HepG2 (cell line): ENCODE measurements at regions not wholly inside any gene's neighbourhood (a gene's known extent, or its start where the extent isn't known, plus 50 kb on each side); places are given as distances from the start of the nearest gene placed in this dataset.

Source experiments
- ATAC-seq: fragments of 200-7000 bp; cut with Tn5 transposase; 3 replicates; pipeline ENCODE4 v1.9.1; 2020; ENCODE audit warnings: mild to moderate bottlenecking, moderate library complexity
- BruUV-seq: library from RNA; stranded (reverse); fragments of 400-500 nt; replicated peaks from 2 replicates; lab custom pipeline; 2021; lab: Mats Ljungman, UMichigan
- CTCF ChIA-PET: fragments of 300-600 bp; formaldehyde crosslinking; extraction: SDS; loops from one replicate; lab custom pipeline; 2021; ENCODE audit warnings: low total read pairs, inconsistent platforms, low intra/inter-chr PET ratio; lab: Yijun Ruan, JAX
- POLR2A ChIA-PET: fragments of 350-600 bp; sonication (Branson Sonifier 250); formaldehyde crosslinking; loops from one replicate; lab custom pipeline; 2020; ENCODE audit warnings: antibody characterized with exemption, inconsistent platforms; lab: Yijun Ruan, JAX
- DNase-seq: peaks from one replicate; pipeline ENCODE4 v3.0.0-alpha.2; 2015; ENCODE audit warnings: low spot score
- FAIRE-seq: peaks from 3 replicates; lab custom pipeline; 2011; peaks lifted over from hg19 to GRCh38; lab: Jason Lieb, UNC
- H2AFZ ChIP-seq: one replicate; pipeline ENCODE4 v1.6.1; 2011; ENCODE audit warnings: low read length, inconsistent platforms
- H3K27ac ChIP-seq: fragments of 300-600 bp; 3 replicates; pipeline ENCODE4 v1.8.0; 2011; ENCODE audit warnings: mixed run types, mild to moderate bottlenecking, mixed read lengths, low read length, inconsistent platforms; ENCODE audit not compliant: insufficient read depth; ENCODE audit errors: extremely low read length
- H3K27me3 ChIP-seq, 2 experiments: fragments of 200-600 bp in 1 of 2; 2 replicates in 1 of 2; 3 replicates in 1 of 2; pipeline versions ENCODE4 v1.6.0 to v1.8.0; 2011; ENCODE audit warnings: low read length in 2 of 2, mild to moderate bottlenecking in 2 of 2, moderate library complexity in 2 of 2, inconsistent platforms in 1 of 2; ENCODE audit not compliant: insufficient read depth in 2 of 2, control insufficient read depth in 1 of 2
- H3K36me3 ChIP-seq, 2 experiments: fragments of 200-600 bp in 1 of 2; replicated peaks in 1 of 2; 2 replicates in 1 of 2; 3 replicates in 1 of 2; pipeline versions ENCODE4 v1.5.1 to v1.8.0; 2011; ENCODE audit warnings: low read length in 2 of 2, inconsistent platforms in 1 of 2; ENCODE audit not compliant: insufficient read depth in 2 of 2, control insufficient read depth in 1 of 2
- H3K4me1 ChIP-seq: 2 replicates; pipeline ENCODE4 v1.5.1; 2012; ENCODE audit warnings: low read length, inconsistent platforms; ENCODE audit not compliant: insufficient read depth
- H3K4me2 ChIP-seq: 2 replicates; pipeline ENCODE4 v1.6.0; 2011; ENCODE audit warnings: low read depth, low read length, inconsistent platforms
- H3K4me3 ChIP-seq, 3 experiments: fragments of 200-600 bp in 1 of 3; sonication (generic), shearing (Covaris generic) in 1 of 3; replicated peaks in 1 of 3; 2 replicates each; pipeline ENCODE4 v1.5.1; 2011 to 2016; ENCODE audit warnings: low read length in 3 of 3, inconsistent platforms in 2 of 3, low read depth in 2 of 3, mild to moderate bottlenecking in 2 of 3, control low read depth in 1 of 3, mixed read lengths in 1 of 3; ENCODE audit not compliant: insufficient read depth in 1 of 3
- H3K79me2 ChIP-seq: one replicate; pipeline ENCODE4 v1.6.1; 2011; ENCODE audit warnings: low read length, inconsistent platforms; ENCODE audit not compliant: insufficient read depth
- H3K9ac ChIP-seq: 2 replicates; pipeline ENCODE4 v1.6.0; 2011; ENCODE audit warnings: mild to moderate bottlenecking, low read depth, low read length, inconsistent platforms; ENCODE audit not compliant: insufficient read depth
- H3K9me3 ChIP-seq: 2 replicates; pipeline ENCODE4 v1.5.1; 2012; ENCODE audit warnings: mild to moderate bottlenecking, low read length
- H4K20me1 ChIP-seq: 2 replicates; pipeline ENCODE4 v1.6.0; 2011; ENCODE audit warnings: inconsistent platforms, mild to moderate bottlenecking, low read length, moderate library complexity; ENCODE audit not compliant: insufficient read depth
- ETV5 ChIP-seq: IDR thresholded peaks from 2 replicates; pipeline ENCODE4 v1.6.1; 2018; ENCODE audit warnings: missing biosample characterization, missing genetic modification reagents, inconsistent platforms, borderline replicate concordance
- NR2F1 ChIP-seq, 2 experiments: fragments of 450-650 bp in 1 of 2; formaldehyde crosslinking in 1 of 2; IDR thresholded peaks; 2 replicates each; pipeline versions ENCODE4 v1.5.0 to v1.6.1; 2016 to 2020; ENCODE audit warnings: mild to moderate bottlenecking in 1 of 2, missing compliant biosample characterization in 1 of 2, missing genetic modification reagents in 1 of 2, moderate library complexity in 1 of 2
- NR3C1 ChIP-seq: sonication (generic); formaldehyde crosslinking; IDR thresholded peaks from 2 replicates; pipeline ENCODE4 v1.4.0; 2020; ENCODE audit warnings: missing genetic modification reagents
- PAF1 ChIP-seq: IDR thresholded peaks from 2 replicates; pipeline ENCODE4 v1.6.1; 2016; ENCODE audit warnings: missing genetic modification reagents, missing compliant biosample characterization
- PHF5A ChIP-seq: IDR thresholded peaks from one replicate; pipeline ENCODE4 v1.6.1; 2018; ENCODE audit warnings: low read depth, missing genetic modification reagents; ENCODE audit not compliant: unreplicated experiment
- TCF12 ChIP-seq, 2 experiments: fragments of 450-650 bp in 1 of 2; sonication (generic) in 1 of 2; formaldehyde crosslinking in 1 of 2; IDR thresholded peaks; 2 replicates each; pipeline versions ENCODE4 v1.6.1 to v1.8.0; 2017 to 2022; ENCODE audit warnings: antibody characterized with exemption in 1 of 2, mild to moderate bottlenecking in 1 of 2, missing genetic modification reagents in 1 of 2, moderate library complexity in 1 of 2
- ZMYM4 ChIP-seq: sonication (generic); formaldehyde crosslinking; IDR thresholded peaks from 2 replicates; pipeline ENCODE4 v1.8.1; 2023; ENCODE audit warnings: mild to moderate bottlenecking, missing genetic modification reagents
- ZNF256 ChIP-seq: sonication (generic); formaldehyde crosslinking; conservative IDR thresholded peaks from 2 replicates; pipeline ENCODE4 v1.4.0; 2020; ENCODE audit warnings: missing genetic modification reagents
- ZNF33A ChIP-seq: sonication (generic); formaldehyde crosslinking; IDR thresholded peaks from 2 replicates; pipeline ENCODE4 v1.5.1; 2020; ENCODE audit warnings: missing genetic modification reagents, mild to moderate bottlenecking, moderate library complexity, borderline replicate concordance
- WGBS: methylation state at CpG from one replicate; pipeline ENCODE4 v1.1.6; 2017; ENCODE audit warnings: low lambda C conversion rate; 5-methylcytosine and 5-hydroxymethylcytosine counted together
- in situ Hi-C: cut with HindIII; loops from 2 replicates; pipeline ENCODE4 v1.10.0; 2017; ENCODE audit warnings: low pct_unique_long_range_greater_than_20kb; ENCODE audit not compliant: extremely low pct_ligation_motif_present
- intact Hi-C: fragments of 100-400 bp; cut with micrococcal nuclease; formaldehyde crosslinking; loops from one replicate; pipeline ENCODE4 v1.10.0; 2022; ENCODE audit not compliant: unreplicated experiment
- TF ChIP-seq, protein P1 (sequence below): sonication (generic); formaldehyde crosslinking; IDR thresholded peaks from 2 replicates; pipeline ENCODE4 v1.8.0; 2022; ENCODE audit warnings: mild to moderate bottlenecking, missing genetic modification reagents
- TF ChIP-seq, protein P2 (sequence below): sonication (generic); formaldehyde crosslinking; IDR thresholded peaks from one replicate; pipeline ENCODE4 v1.5.1; 2020; ENCODE audit warnings: mild to moderate bottlenecking, missing genetic modification reagents; ENCODE audit errors: not compliant biosample characterization
- TF ChIP-seq, protein P3 (sequence below): sonication (generic); formaldehyde crosslinking; IDR thresholded peaks from 2 replicates; pipeline ENCODE4 v1.8.0; 2022; ENCODE audit warnings: missing genetic modification reagents, low read depth, mild to moderate bottlenecking, borderline replicate concordance

DNA sequence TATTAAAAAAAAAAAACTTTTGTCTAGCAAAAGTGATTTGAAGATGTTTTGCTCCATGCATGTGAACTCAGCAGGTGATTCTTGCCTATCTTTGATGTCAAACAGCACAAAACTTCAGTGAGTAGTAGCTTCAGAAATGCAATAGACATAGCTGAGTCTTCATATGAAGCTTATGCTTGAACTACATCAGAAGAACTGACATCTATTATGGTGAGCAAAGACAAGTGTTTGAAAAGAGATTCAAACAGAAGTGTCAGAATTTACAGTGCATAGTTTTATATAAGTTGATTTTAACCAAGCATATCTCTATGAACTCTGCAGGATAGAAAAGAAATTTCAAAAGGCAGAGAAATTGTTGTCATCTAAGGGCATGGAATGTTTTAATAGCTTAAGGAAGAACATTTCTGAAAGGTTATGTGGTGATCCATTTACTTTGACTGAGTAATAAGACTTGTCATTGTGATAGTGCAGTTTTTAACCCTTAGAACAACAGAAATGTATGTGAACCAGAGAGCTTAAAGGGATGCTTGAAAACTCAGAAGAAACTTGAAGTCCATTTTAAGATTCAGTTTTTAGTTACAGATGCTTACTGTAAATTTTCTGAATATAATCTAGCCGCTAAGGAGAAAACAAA, 351.4 kb downstream of the MDFIC start:
- ATAC-seq (no peak), DNase-seq (no peak), FAIRE-seq (no peak)
- Histone ChIP-seq H2AFZ (no peak overlapping the region), H3K79me2 (no peaks in the 10 kb centered on the region), H3K4me2 (no peak overlapping the region), H3K4me1 (no peaks in the 10 kb centered on the region), H3K36me3 (no peaks in the 10 kb centered on the region), H3K9ac (no peak overlapping the region), H3K9me3 (no peaks in the 10 kb centered on the region), H3K27me3 (no peaks in the 10 kb centered on the region), H3K4me3 (no peak overlapping the region), H4K20me1 (no peaks in the 10 kb centered on the region), H3K27ac (no peak overlapping the region)
- no TSS peak for BruUV-seq
- WGBS, result 3% methylated on average over 1 of the region's 1 CpG
- in situ Hi-C loops (no loop called here), intact Hi-C loops (no loop called here)
- CTCF ChIA-PET, result no interaction called here
- POLR2A ChIA-PET, result no interaction called here
- TF ChIP-seq, protein P1, sequence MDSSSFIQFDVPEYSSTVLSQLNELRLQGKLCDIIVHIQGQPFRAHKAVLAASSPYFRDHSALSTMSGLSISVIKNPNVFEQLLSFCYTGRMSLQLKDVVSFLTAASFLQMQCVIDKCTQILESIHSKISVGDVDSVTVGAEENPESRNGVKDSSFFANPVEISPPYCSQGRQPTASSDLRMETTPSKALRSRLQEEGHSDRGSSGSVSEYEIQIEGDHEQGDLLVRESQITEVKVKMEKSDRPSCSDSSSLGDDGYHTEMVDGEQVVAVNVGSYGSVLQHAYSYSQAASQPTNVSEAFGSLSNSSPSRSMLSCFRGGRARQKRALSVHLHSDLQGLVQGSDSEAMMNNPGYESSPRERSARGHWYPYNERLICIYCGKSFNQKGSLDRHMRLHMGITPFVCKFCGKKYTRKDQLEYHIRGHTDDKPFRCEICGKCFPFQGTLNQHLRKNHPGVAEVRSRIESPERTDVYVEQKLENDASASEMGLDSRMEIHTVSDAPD (CRISPR knock-in tag), result no peak
- no peak for TF ChIP-seq NR3C1 (CRISPR knock-in tag)
- no peak for TF ChIP-seq NR2F1 (CRISPR knock-in tag; IDR thresholded peaks at IDR 0.05)
- TF ChIP-seq, protein P2, sequence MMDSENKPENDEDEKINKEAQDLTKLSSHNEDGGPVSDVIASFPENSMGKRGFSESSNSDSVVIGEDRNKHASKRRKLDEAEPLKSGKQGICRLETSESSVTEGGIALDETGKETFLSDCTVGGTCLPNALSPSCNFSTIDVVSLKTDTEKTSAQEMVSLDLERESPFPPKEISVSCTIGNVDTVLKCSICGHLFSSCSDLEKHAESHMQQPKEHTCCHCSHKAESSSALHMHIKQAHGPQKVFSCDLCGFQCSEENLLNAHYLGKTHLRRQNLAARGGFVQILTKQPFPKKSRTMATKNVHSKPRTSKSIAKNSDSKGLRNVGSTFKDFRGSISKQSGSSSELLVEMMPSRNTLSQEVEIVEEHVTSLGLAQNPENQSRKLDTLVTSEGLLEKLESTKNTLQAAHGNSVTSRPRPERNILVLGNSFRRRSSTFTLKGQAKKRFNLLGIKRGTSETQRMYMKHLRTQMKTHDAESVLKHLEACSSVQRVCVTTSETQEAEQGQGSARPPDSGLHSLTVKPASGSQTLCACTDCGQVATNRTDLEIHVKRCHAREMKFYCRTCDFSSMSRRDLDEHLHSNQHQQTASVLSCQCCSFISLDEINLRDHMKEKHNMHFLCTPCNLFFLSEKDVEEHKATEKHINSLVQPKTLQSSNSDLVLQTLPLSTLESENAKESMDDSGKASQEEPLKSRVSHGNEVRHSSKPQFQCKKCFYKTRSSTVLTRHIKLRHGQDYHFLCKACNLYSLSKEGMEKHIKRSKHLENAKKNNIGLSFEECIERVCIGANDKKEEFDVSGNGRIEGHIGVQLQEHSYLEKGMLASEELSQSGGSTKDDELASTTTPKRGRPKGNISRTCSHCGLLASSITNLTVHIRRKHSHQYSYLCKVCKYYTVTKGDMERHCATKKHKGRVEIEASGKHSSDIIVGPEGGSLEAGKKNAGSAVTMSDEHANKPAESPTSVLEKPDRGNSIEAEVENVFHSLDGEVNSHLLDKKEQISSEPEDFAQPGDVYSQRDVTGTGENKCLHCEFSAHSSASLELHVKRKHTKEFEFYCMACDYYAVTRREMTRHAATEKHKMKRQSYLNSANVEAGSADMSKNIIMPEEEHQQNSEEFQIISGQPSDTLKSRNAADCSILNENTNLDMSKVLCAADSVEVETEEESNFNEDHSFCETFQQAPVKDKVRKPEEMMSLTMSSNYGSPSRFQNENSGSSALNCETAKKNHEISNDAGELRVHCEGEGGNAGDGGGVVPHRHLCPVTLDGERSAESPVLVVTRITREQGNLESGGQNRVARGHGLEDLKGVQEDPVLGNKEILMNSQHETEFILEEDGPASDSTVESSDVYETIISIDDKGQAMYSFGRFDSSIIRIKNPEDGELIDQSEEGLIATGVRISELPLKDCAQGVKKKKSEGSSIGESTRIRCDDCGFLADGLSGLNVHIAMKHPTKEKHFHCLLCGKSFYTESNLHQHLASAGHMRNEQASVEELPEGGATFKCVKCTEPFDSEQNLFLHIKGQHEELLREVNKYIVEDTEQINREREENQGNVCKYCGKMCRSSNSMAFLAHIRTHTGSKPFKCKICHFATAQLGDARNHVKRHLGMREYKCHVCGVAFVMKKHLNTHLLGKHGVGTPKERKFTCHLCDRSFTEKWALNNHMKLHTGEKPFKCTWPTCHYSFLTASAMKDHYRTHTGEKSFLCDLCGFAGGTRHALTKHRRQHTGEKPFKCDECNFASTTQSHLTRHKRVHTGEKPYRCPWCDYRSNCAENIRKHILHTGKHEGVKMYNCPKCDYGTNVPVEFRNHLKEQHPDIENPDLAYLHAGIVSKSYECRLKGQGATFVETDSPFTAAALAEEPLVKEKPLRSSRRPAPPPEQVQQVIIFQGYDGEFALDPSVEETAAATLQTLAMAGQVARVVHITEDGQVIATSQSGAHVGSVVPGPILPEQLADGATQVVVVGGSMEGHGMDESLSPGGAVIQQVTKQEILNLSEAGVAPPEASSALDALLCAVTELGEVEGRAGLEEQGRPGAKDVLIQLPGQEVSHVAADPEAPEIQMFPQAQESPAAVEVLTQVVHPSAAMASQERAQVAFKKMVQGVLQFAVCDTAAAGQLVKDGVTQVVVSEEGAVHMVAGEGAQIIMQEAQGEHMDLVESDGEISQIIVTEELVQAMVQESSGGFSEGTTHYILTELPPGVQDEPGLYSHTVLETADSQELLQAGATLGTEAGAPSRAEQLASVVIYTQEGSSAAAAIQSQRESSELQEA (CRISPR knock-in tag), result no peak
- TF ChIP-seq, protein P3, sequence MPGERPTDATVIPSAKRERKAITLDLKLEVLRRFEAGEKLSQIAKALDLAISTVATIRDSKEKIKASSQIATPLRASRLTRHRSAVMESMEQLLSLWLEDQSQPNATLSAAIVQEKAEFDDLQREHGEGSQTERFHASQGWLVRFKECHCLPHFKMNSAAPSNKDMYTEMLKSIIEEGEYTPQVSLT (CRISPR knock-in tag), result no peak
- no peak for TF ChIP-seq ZNF256 (CRISPR knock-in tag)
- no peak for TF ChIP-seq ZMYM4
- no peak for TF ChIP-seq ETV5 (CRISPR knock-in tag)
- TF ChIP-seq PAF1 (CRISPR knock-in tag), result no peak
- TF ChIP-seq PHF5A, result no peak
- no peak for TF ChIP-seq TCF12 (IDR thresholded peaks at IDR 0.05)
- TF ChIP-seq TCF12 (CRISPR knock-in tag; IDR thresholded peaks at IDR 0.05), result no peak
- TF ChIP-seq ZNF33A, result no peak
